ENCODE measurements at regions not wholly inside any gene's neighbourhood (a gene's known extent, or its start where the extent isn't known, plus 50 kb on each side); places are given as distances from the start of the nearest gene placed in this dataset.
"Not testable (repeated sequence)": the region's sequence is repeated elsewhere in the genome, so short reads cannot be mapped to it uniquely, and the experiment has no call there.

DNA sequence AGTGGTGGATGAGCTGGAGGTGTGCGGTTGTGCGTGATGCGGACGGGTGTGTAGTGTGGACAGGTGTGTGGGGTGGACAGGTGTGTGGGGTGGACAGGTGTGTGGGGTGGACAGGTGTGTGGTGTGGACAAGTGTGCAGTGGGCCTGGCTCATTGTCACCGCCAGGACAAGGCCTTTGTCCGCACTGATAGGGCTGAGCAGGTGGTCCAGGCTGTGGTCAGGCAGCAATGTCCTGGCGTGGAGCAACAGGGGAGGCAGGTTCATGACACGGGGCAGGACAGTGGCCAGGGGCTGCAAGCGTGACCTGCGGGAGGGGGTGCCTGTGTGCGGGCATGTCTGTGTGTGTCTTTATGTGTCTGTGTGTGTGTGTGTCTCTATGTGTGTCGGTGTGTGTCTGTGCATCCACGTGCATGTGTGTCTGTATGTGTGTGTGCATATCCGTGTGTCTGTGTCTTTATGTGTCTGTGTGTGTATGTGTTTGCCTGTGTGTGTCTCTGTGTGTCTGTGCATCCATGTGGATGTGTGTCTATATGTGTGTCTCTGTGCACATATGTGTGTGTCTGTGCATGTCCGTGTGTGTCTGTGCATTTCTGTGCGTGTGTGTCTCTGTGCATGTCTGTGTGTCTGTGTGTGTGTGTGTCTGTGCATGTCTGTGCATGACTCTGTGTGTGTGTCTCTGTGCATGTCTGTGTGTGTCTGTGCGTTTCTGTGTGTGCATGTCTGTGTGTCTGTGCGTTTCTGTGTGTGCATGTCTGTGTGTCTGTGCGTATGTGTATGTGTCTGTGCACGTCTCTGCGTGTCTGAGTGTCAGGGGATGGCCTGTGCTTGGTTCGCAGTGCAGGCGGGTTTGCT lies 161.0 kb downstream of the TMEM121 start:
- TF ChIP-seq, protein P1, sequence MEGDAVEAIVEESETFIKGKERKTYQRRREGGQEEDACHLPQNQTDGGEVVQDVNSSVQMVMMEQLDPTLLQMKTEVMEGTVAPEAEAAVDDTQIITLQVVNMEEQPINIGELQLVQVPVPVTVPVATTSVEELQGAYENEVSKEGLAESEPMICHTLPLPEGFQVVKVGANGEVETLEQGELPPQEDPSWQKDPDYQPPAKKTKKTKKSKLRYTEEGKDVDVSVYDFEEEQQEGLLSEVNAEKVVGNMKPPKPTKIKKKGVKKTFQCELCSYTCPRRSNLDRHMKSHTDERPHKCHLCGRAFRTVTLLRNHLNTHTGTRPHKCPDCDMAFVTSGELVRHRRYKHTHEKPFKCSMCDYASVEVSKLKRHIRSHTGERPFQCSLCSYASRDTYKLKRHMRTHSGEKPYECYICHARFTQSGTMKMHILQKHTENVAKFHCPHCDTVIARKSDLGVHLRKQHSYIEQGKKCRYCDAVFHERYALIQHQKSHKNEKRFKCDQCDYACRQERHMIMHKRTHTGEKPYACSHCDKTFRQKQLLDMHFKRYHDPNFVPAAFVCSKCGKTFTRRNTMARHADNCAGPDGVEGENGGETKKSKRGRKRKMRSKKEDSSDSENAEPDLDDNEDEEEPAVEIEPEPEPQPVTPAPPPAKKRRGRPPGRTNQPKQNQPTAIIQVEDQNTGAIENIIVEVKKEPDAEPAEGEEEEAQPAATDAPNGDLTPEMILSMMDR (conservative IDR thresholded peaks at IDR 0.05 in 1 of 2, IDR thresholded peaks at IDR 0.05 in 1 of 2; ENCODE audit: low read depth in 1 of 2, low read length in 2 of 2) = not testable (repeated sequence)
- not testable (repeated sequence) for TF ChIP-seq EZH2 (IDR thresholded peaks at IDR 0.05; ENCODE audit: low read length, missing control alignments)
